Keratinocyte (primary cell): ENCODE measurements at regions not wholly inside any gene's neighbourhood (a gene's known extent, or its start where the extent isn't known, plus 50 kb on each side); places are given as distances from the start of the nearest gene placed in this dataset.

Experiments used
- CTCF ChIP-seq, 3 experiments: IDR thresholded peaks in 1 of 3; conservative IDR thresholded peaks in 1 of 3; optimal IDR thresholded peaks in 1 of 3; 2 replicates in 2 of 3; 3 replicates in 1 of 3; pipeline versions ENCODE3 to v1.5.1; 2011; ENCODE audit warnings: low read length in 3 of 3, mild to moderate bottlenecking in 3 of 3, moderate library complexity in 2 of 3, control low read depth in 1 of 3, inconsistent platforms in 1 of 3; ENCODE audit not compliant: insufficient read depth in 2 of 3; ENCODE audit errors: extremely low read depth in 1 of 3
- EZH2 ChIP-seq: IDR thresholded peaks from one replicate; pipeline ENCODE4 v1.6.1; 2012; ENCODE audit warnings: inconsistent platforms, mild to moderate bottlenecking, low read length, moderate library complexity

DNA sequence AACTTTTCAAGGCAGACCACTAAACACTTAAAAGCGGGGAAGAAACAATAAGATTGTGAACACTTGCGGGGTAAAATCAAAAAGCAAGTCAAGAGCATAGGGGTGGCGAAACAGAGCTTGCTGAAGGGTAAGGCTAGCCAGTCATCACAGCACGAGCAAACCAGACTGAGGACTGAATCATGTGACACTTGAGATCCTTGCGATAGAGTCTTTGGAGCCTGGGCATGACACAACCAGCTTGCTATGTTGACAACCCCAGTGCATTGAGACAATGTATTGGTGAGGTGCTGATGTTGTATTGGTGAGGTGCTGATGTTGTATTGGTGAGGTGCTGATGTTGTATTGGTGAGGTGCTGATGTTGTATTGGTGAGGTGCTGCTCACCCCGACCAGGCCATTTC is 72.3 kb downstream of the SLIT2 start:
- TF ChIP-seq EZH2 (no peak), CTCF (optimal IDR thresholded peaks at IDR 0.05 in 1 of 3, IDR thresholded peaks at IDR 0.05 in 1 of 3, conservative IDR thresholded peaks at IDR 0.05 in 1 of 3; ENCODE audit: extremely low read depth in 1 of 3, insufficient read depth in 2 of 3, low read length in 3 of 3) (no peak)
